GM23248 (cell line): ENCODE measurements at regions not wholly inside any gene's neighbourhood (a gene's known extent, or its start where the extent isn't known, plus 50 kb on each side); places are given as distances from the start of the nearest gene placed in this dataset.

Experiments
- EZH2 ChIP-seq: fragments of 200-600 bp; sonication (generic); IDR thresholded peaks from 2 replicates; pipeline ENCODE4 v1.6.1; 2018; ENCODE audit warnings: antibody characterized with exemption, mild to moderate bottlenecking; ENCODE audit not compliant: insufficient read depth, poor library complexity, severe bottlenecking
- EZH2phosphoT487 ChIP-seq: fragments of 200-600 bp; sonication (generic); IDR thresholded peaks from 2 replicates; pipeline ENCODE4 v1.6.1; 2018; ENCODE audit warnings: antibody characterized with exemption, moderate library complexity, mild to moderate bottlenecking, low read depth; ENCODE audit not compliant: insufficient read depth

GRCh38 chr12:71277866-71278265, 120.1 kb upstream of the TSPAN8 start:
- TF ChIP-seq EZH2 (no peak), EZH2phosphoT487 (no peak)
